ENCODE measurements at regions not wholly inside any gene's neighbourhood (a gene's known extent, or its start where the extent isn't known, plus 50 kb on each side); places are given as distances from the start of the nearest gene placed in this dataset.

DNA sequence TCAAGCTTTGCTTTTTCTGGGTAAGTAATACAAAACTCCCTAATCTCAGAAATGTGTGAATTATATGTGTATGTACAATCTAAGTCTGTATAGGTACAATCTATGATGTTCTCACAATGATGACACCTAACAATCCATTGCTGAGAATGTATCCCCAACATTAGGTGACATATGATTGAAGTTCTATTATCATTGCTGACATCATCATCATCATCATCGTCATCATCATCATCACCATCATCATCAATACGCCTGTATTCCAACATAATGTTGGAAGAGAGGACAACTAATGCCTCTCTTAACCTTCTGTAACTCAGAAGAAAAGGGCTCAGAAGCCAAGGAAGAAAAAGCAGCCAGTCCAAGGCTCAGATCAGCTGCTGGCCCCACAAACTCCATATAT is 84.2 kb upstream of the FBXO11 start:
- Mint-ChIP-seq H3K36me3 (no peaks in the 10 kb centered on the region), H3K27ac (no peak overlapping the region), H3K4me1 (no peaks in the 10 kb centered on the region), H3K4me3 (no peak overlapping the region), H3K27me3 (ENCODE audit: low read depth in 2 of 2) (peaks cover 9 to 11% of the 10 kb centered on the region in 2 donors), H3K9me3 (no peaks in the 10 kb centered on the region)
- Histone ChIP-seq H3K36me3 (ENCODE audit: control insufficient read depth, insufficient read depth, low read length) (no peaks in the 10 kb centered on the region), H3K27me3 (ENCODE audit: control insufficient read depth, insufficient read depth, low read length) (no peaks in the 10 kb centered on the region), H3K9me3 (ENCODE audit: control insufficient read depth, insufficient read depth, low read length) (no peaks in the 10 kb centered on the region), H3K4me3 (ENCODE audit: low read length) (no peak overlapping the region), H3K4me1 (ENCODE audit: control insufficient read depth, insufficient read depth, low read length) (no peaks in the 10 kb centered on the region), H3K27ac (ENCODE audit: low read length) (no peak overlapping the region)
- 92% methylated on average over 2 of the region's 2 CpGs for WGBS (ENCODE audit: insufficient coverage)
- ATAC-seq (no peak), DNase-seq (no peak)
- intact Hi-C loops (cut with micrococcal nuclease): no loop called here
- TF ChIP-seq, protein P1, sequence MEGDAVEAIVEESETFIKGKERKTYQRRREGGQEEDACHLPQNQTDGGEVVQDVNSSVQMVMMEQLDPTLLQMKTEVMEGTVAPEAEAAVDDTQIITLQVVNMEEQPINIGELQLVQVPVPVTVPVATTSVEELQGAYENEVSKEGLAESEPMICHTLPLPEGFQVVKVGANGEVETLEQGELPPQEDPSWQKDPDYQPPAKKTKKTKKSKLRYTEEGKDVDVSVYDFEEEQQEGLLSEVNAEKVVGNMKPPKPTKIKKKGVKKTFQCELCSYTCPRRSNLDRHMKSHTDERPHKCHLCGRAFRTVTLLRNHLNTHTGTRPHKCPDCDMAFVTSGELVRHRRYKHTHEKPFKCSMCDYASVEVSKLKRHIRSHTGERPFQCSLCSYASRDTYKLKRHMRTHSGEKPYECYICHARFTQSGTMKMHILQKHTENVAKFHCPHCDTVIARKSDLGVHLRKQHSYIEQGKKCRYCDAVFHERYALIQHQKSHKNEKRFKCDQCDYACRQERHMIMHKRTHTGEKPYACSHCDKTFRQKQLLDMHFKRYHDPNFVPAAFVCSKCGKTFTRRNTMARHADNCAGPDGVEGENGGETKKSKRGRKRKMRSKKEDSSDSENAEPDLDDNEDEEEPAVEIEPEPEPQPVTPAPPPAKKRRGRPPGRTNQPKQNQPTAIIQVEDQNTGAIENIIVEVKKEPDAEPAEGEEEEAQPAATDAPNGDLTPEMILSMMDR (IDR thresholded peaks at IDR 0.05): no peak

- no peak overlapping the region for H3K4me3 Mint-ChIP-seq
- H3K27me3 Mint-ChIP-seq (ENCODE audit: low read depth in 2 of 2): peaks cover 9 to 23% of the 10 kb centered on the region in 2 donors
- Histone ChIP-seq H3K36me3 (ENCODE audit: control insufficient read depth, insufficient read depth, low read length) (no peaks in the 10 kb centered on the region), H3K4me1 (ENCODE audit: control insufficient read depth, insufficient read depth, low read length) (no peaks in the 10 kb centered on the region), H3K27ac (ENCODE audit: low read length) (no peak overlapping the region), H3K4me3 (ENCODE audit: low read length) (no peak overlapping the region), H3K27me3 (ENCODE audit: control insufficient read depth, insufficient read depth, low read length) (no peaks in the 10 kb centered on the region), H3K9me3 (ENCODE audit: control insufficient read depth, insufficient read depth, low read length) (no peaks in the 10 kb centered on the region)
- intact Hi-C loops (cut with micrococcal nuclease): no loop called here
- no peak overlapping the region for H3K27ac Mint-ChIP-seq
- no peaks in the 10 kb centered on the region for H3K4me1 Mint-ChIP-seq
- no peak for ATAC-seq
- no peaks in the 10 kb centered on the region for H3K36me3 Mint-ChIP-seq
- H3K9me3 Mint-ChIP-seq: no peaks in the 10 kb centered on the region
- no peak for DNase-seq
- TF ChIP-seq, protein P1 (IDR thresholded peaks at IDR 0.05): no peak
Observed at GRCh38 chr2:47992671-47993070, 86.4 kb upstream of the FBXO11 start.

- Mint-ChIP-seq H3K27ac (no peak overlapping the region), H3K4me3 (no peak overlapping the region), H3K9me3 (no peaks in the 10 kb centered on the region), H3K4me1 (no peaks in the 10 kb centered on the region), H3K27me3 (ENCODE audit: low read depth in 2 of 2) (peaks cover 10 to 28% of the 10 kb centered on the region in 2 donors), H3K36me3 (no peaks in the 10 kb centered on the region)
- no peak overlapping the region for H3K4me3 ChIP-seq (ENCODE audit: low read length)
- no peaks in the 10 kb centered on the region for H3K4me1 ChIP-seq (ENCODE audit: control insufficient read depth, insufficient read depth, low read length)
- H3K27me3 ChIP-seq (ENCODE audit: control insufficient read depth, insufficient read depth, low read length): peaks cover 2% of the 10 kb centered on the region
- intact Hi-C loops (cut with micrococcal nuclease): no loop called here
- H3K36me3 ChIP-seq (ENCODE audit: control insufficient read depth, insufficient read depth, low read length): no peaks in the 10 kb centered on the region
- DNase-seq (no peak), ATAC-seq (no peak)
- 94% methylated on average over 4 of the region's 4 CpGs for WGBS (ENCODE audit: insufficient coverage)
- TF ChIP-seq, protein P1 (IDR thresholded peaks at IDR 0.05): no peak
- no peaks in the 10 kb centered on the region for H3K9me3 ChIP-seq (ENCODE audit: control insufficient read depth, insufficient read depth, low read length)
- H3K27ac ChIP-seq (ENCODE audit: low read length): no peak overlapping the region
Observed at GRCh38 chr2:47996808-47997207, 90.5 kb upstream of the FBXO11 start.

DNA sequence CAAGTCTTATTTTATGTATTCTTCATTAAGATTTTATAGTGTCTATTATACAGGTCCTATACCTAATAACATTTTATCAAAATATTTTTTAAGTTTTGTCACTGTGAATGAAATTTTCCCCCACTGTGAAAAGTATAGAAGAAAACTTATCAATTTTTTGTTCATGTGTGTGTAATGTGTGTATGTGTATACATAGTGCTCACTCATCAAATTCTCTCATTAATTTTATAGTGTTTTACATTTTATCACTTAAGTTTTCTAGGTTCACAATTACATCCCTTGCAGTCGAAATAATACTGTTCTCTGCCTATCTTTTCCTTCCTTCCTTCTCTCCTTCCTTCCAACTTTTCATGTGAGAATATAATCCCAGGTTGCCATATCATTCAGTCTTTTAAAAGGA is 93.2 kb upstream of the FBXO11 start:
- H3K4me3 Mint-ChIP-seq: no peak overlapping the region
- H3K4me1 Mint-ChIP-seq: no peaks in the 10 kb centered on the region
- H3K27ac Mint-ChIP-seq: no peak overlapping the region
- Histone ChIP-seq H3K36me3 (ENCODE audit: control insufficient read depth, insufficient read depth, low read length) (no peaks in the 10 kb centered on the region), H3K27ac (ENCODE audit: low read length) (no peak overlapping the region), H3K4me3 (ENCODE audit: low read length) (no peak overlapping the region), H3K27me3 (ENCODE audit: control insufficient read depth, insufficient read depth, low read length) (peaks cover 2% of the 10 kb centered on the region), H3K4me1 (ENCODE audit: control insufficient read depth, insufficient read depth, low read length) (no peaks in the 10 kb centered on the region), H3K9me3 (ENCODE audit: control insufficient read depth, insufficient read depth, low read length) (no peaks in the 10 kb centered on the region)
- ATAC-seq (no peak), DNase-seq (no peak)
- intact Hi-C loops (cut with micrococcal nuclease): no loop called here
- no peaks in the 10 kb centered on the region for H3K36me3 Mint-ChIP-seq
- peaks cover 9 to 28% of the 10 kb centered on the region in 2 donors for H3K27me3 Mint-ChIP-seq (ENCODE audit: low read depth in 2 of 2)
- WGBS (ENCODE audit: insufficient coverage): 100% methylated on average over 1 of the region's 1 CpG
- TF ChIP-seq, protein P1 (IDR thresholded peaks at IDR 0.05): no peak
- no peaks in the 10 kb centered on the region for H3K9me3 Mint-ChIP-seq

Data from natural killer cell (primary cell).